GM06990 (cell line): ENCODE measurements at regions not wholly inside any gene's neighbourhood (a gene's known extent, or its start where the extent isn't known, plus 50 kb on each side); places are given as distances from the start of the nearest gene placed in this dataset.
"Not testable (repeated sequence)": the region's sequence is repeated elsewhere in the genome, so short reads cannot be mapped to it uniquely, and the experiment has no call there.

Experiments used
- DNase-seq: peaks from one replicate; pipeline ENCODE4 v3.0.0-alpha.2; 2011; ENCODE audit not compliant: insufficient read length; ENCODE audit errors: extremely low read depth
- H3K27me3 ChIP-seq: replicated peaks from 2 replicates; pipeline ENCODE4 v1.6.0; 2011; ENCODE audit warnings: low read length; ENCODE audit not compliant: control insufficient read depth, insufficient read depth
- H3K36me3 ChIP-seq: 2 replicates; pipeline ENCODE4 v1.5.1; 2011; ENCODE audit warnings: low read length; ENCODE audit not compliant: control insufficient read depth, insufficient read depth
- H3K4me3 ChIP-seq: replicated peaks from 2 replicates; pipeline ENCODE4 v1.5.1; 2011; ENCODE audit warnings: low read depth, mild to moderate bottlenecking, control low read depth, low read length
- TF ChIP-seq, protein P1 (sequence below): IDR thresholded peaks from 2 replicates; pipeline ENCODE4 v1.5.1; 2011; ENCODE audit warnings: low read length, control low read depth, mild to moderate bottlenecking, inconsistent platforms; ENCODE audit not compliant: insufficient read depth, poor library complexity, severe bottlenecking

GRCh38 chr3:86410587-86410986 lies 580.4 kb downstream of the VGLL3 start:
- Histone ChIP-seq H3K27me3 (no peaks in the 10 kb centered on the region), H3K4me3 (no peak overlapping the region), H3K36me3 (no peaks in the 10 kb centered on the region)
- TF ChIP-seq, protein P1, sequence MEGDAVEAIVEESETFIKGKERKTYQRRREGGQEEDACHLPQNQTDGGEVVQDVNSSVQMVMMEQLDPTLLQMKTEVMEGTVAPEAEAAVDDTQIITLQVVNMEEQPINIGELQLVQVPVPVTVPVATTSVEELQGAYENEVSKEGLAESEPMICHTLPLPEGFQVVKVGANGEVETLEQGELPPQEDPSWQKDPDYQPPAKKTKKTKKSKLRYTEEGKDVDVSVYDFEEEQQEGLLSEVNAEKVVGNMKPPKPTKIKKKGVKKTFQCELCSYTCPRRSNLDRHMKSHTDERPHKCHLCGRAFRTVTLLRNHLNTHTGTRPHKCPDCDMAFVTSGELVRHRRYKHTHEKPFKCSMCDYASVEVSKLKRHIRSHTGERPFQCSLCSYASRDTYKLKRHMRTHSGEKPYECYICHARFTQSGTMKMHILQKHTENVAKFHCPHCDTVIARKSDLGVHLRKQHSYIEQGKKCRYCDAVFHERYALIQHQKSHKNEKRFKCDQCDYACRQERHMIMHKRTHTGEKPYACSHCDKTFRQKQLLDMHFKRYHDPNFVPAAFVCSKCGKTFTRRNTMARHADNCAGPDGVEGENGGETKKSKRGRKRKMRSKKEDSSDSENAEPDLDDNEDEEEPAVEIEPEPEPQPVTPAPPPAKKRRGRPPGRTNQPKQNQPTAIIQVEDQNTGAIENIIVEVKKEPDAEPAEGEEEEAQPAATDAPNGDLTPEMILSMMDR: no peak
- no peak for DNase-seq

- not testable (repeated sequence) for H3K36me3 ChIP-seq, H3K4me3 ChIP-seq, H3K27me3 ChIP-seq, DNase-seq
Measured at GRCh38 chr3:86389759-86390158, 601.2 kb downstream of the VGLL3 start.

GRCh38 chr3:86388820-86389219 lies 602.1 kb downstream of the VGLL3 start:
- TF ChIP-seq, protein P1: no peak
- Histone ChIP-seq H3K36me3 (no peaks in the 10 kb centered on the region), H3K27me3 (no peaks in the 10 kb centered on the region), H3K4me3 (no peak overlapping the region)
- no peak for DNase-seq

DNA sequence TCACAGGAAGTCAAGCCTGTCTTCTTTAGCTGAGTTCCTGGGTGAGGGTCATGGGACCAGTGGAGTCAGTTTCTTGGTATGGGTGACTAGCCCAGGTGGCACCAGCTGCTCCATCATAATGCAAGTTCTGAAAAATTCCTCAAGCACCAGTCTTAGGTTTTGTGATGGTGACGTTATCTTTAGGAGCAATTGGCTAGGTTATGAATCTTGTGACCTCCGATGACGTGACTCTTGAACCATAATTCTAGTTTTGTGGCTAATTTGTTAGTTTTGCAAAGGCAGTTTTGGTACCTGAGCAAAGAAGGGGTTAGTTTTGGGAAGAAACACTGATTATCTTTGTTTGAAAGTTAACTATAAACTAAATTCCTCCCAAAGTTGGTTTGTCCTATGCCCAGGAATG lies 608.4 kb downstream of the VGLL3 start:
- no peak for DNase-seq
- H3K36me3 ChIP-seq: no peaks in the 10 kb centered on the region
- no peaks in the 10 kb centered on the region for H3K27me3 ChIP-seq
- no peak overlapping the region for H3K4me3 ChIP-seq
- TF ChIP-seq, protein P1: no peak

DNA sequence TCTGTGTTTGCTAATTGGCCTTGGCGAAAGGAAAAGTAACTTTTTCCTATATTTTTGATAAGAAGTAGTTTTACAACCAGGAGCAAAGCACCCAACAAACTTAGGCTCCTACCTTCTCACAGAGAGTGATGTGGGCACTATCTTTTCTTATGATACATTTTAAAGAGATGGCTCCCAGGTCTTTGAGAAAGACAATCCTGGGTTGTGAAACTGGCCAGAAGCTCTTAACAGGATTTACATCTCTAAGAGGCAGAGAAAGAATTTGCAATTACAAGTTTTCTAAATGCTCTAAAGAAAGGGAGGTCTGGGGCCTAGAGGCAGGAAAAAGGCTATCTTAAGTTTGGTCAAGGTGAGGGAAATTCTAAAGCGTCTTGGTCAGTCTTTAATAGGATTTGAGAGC lies 609.7 kb downstream of the VGLL3 start:
- no peak for DNase-seq
- no peaks in the 10 kb centered on the region for H3K36me3 ChIP-seq
- TF ChIP-seq, protein P1: no peak
- H3K4me3 ChIP-seq: no peak overlapping the region
- H3K27me3 ChIP-seq: no peaks in the 10 kb centered on the region

GRCh38 chr3:86379280-86379679 lies 611.7 kb downstream of the VGLL3 start:
- H3K4me3 ChIP-seq: no peak overlapping the region
- DNase-seq: no peak
- TF ChIP-seq, protein P1: no peak
- H3K27me3 ChIP-seq: no peaks in the 10 kb centered on the region
- no peaks in the 10 kb centered on the region for H3K36me3 ChIP-seq
